ENCODE measurements at regions not wholly inside any gene's neighbourhood (a gene's known extent, or its start where the extent isn't known, plus 50 kb on each side); places are given as distances from the start of the nearest gene placed in this dataset.
"Not testable (repeated sequence)": the region's sequence is repeated elsewhere in the genome, so short reads cannot be mapped to it uniquely, and the experiment has no call there.

- H4K20me1 ChIP-seq (ENCODE audit: control insufficient read depth, extremely low read depth, insufficient read depth, low read length), result no peaks in the 10 kb centered on the region
- dilution Hi-C loops (cut with MboI; ENCODE audit: extremely low pct_ligation_motif_present, low sequenced_read_pairs), result no loop called here
- H3K4me1 ChIP-seq (ENCODE audit: control insufficient read depth, extremely low read depth, insufficient read depth, low read length), result no peaks in the 10 kb centered on the region
- no peaks in the 10 kb centered on the region for H3K36me3 ChIP-seq (ENCODE audit: control insufficient read depth in 2 of 2, extremely low read depth in 1 of 2, insufficient read depth in 2 of 2, low read length in 2 of 2)
- no peak overlapping the region for H3K4me3 ChIP-seq (ENCODE audit: control insufficient read depth in 2 of 3, extremely low read depth in 1 of 3, insufficient read depth in 2 of 3, low read depth in 1 of 3, low read length in 3 of 3)
- H3K27me3 ChIP-seq (ENCODE audit: control insufficient read depth, extremely low read depth, insufficient read depth, low read length), result no peaks in the 10 kb centered on the region
- DNase-seq (ENCODE audit: low read depth, low spot score), result no peak
- no peak overlapping the region for H3K9ac ChIP-seq (ENCODE audit: control insufficient read depth, extremely low read depth, insufficient read depth, low read length)
- no peak for TF ChIP-seq EZH2 (IDR thresholded peaks at IDR 0.05; ENCODE audit: low read length)
- TF ChIP-seq, protein P1, sequence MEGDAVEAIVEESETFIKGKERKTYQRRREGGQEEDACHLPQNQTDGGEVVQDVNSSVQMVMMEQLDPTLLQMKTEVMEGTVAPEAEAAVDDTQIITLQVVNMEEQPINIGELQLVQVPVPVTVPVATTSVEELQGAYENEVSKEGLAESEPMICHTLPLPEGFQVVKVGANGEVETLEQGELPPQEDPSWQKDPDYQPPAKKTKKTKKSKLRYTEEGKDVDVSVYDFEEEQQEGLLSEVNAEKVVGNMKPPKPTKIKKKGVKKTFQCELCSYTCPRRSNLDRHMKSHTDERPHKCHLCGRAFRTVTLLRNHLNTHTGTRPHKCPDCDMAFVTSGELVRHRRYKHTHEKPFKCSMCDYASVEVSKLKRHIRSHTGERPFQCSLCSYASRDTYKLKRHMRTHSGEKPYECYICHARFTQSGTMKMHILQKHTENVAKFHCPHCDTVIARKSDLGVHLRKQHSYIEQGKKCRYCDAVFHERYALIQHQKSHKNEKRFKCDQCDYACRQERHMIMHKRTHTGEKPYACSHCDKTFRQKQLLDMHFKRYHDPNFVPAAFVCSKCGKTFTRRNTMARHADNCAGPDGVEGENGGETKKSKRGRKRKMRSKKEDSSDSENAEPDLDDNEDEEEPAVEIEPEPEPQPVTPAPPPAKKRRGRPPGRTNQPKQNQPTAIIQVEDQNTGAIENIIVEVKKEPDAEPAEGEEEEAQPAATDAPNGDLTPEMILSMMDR (optimal IDR thresholded peaks at IDR 0.05 in 1 of 3, IDR thresholded peaks at IDR 0.05 in 1 of 3, conservative IDR thresholded peaks at IDR 0.05 in 1 of 3; ENCODE audit: extremely low read depth in 1 of 3, insufficient read depth in 2 of 3, low read length in 3 of 3), result no peak
- H2AFZ ChIP-seq (ENCODE audit: control insufficient read depth, low read length), result no peak overlapping the region
- no peak for FAIRE-seq
- no peaks in the 10 kb centered on the region for H3K9me1 ChIP-seq (ENCODE audit: control insufficient read depth, extremely low read depth, insufficient read depth, low read length)
- no peaks in the 10 kb centered on the region for H3K79me2 ChIP-seq (ENCODE audit: control insufficient read depth, insufficient read depth, low read length)
- H3K27ac ChIP-seq (ENCODE audit: control insufficient read depth, insufficient read depth, low read length), result no peak overlapping the region
- no peak overlapping the region for H3K4me2 ChIP-seq (ENCODE audit: control insufficient read depth, extremely low read depth, insufficient read depth, low read depth, low read length)
- no peaks in the 10 kb centered on the region for H3K9me3 ChIP-seq (ENCODE audit: control insufficient read depth, low read depth, low read length)
Observed at GRCh38 chr2:184402381-184402780, 195.9 kb upstream of the ZNF804A start.

GRCh38 chr2:184407041-184407630 is 191.2 kb upstream of the ZNF804A start:
- H3K36me3 ChIP-seq (ENCODE audit: control insufficient read depth in 2 of 2, extremely low read depth in 1 of 2, insufficient read depth in 2 of 2, low read length in 2 of 2); H3K27ac ChIP-seq (ENCODE audit: control insufficient read depth, insufficient read depth, low read length); H3K9me1 ChIP-seq (ENCODE audit: control insufficient read depth, extremely low read depth, insufficient read depth, low read length); H3K9me3 ChIP-seq (ENCODE audit: control insufficient read depth, low read depth, low read length); H3K79me2 ChIP-seq (ENCODE audit: control insufficient read depth, insufficient read depth, low read length); H3K4me2 ChIP-seq (ENCODE audit: control insufficient read depth, extremely low read depth, insufficient read depth, low read depth, low read length); DNase-seq (ENCODE audit: low read depth, low spot score); H4K20me1 ChIP-seq (ENCODE audit: control insufficient read depth, extremely low read depth, insufficient read depth, low read length); FAIRE-seq; H3K4me1 ChIP-seq (ENCODE audit: control insufficient read depth, extremely low read depth, insufficient read depth, low read length); H3K27me3 ChIP-seq (ENCODE audit: control insufficient read depth, extremely low read depth, insufficient read depth, low read length); dilution Hi-C loops (cut with MboI; ENCODE audit: extremely low pct_ligation_motif_present, low sequenced_read_pairs); H3K9ac ChIP-seq (ENCODE audit: control insufficient read depth, extremely low read depth, insufficient read depth, low read length); H3K4me3 ChIP-seq (ENCODE audit: control insufficient read depth in 2 of 3, extremely low read depth in 1 of 3, insufficient read depth in 2 of 3, low read depth in 1 of 3, low read length in 3 of 3): not testable (repeated sequence)
- H2AFZ ChIP-seq (ENCODE audit: control insufficient read depth, low read length), result peak overlapping the region; percentile 15

DNA sequence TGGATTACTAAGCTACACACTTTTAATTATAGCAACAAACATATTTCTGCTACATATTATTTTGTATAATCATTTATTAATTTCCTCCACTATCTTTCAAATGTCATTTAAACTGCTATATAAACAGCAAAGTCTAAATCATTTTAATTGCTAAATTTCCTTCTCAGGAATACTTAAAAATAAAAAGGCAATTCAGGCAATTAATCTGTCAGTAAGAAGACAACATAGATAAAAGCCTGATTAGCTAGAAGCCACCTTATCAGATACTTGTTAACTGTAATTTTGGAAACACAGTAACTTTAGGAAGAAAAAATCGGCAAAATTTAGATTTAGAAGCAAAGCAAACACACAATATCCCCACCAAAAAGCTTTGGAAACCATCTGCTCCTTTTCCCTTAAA is 188.2 kb upstream of the ZNF804A start:
- no peaks in the 10 kb centered on the region for H3K9me1 ChIP-seq (ENCODE audit: control insufficient read depth, extremely low read depth, insufficient read depth, low read length)
- H3K4me3 ChIP-seq (ENCODE audit: control insufficient read depth in 2 of 3, extremely low read depth in 1 of 3, insufficient read depth in 2 of 3, low read depth in 1 of 3, low read length in 3 of 3), result no peak overlapping the region
- FAIRE-seq, result no peak
- DNase-seq (ENCODE audit: low read depth, low spot score), result no peak
- H3K4me2 ChIP-seq (ENCODE audit: control insufficient read depth, extremely low read depth, insufficient read depth, low read depth, low read length), result no peak overlapping the region
- no peaks in the 10 kb centered on the region for H3K36me3 ChIP-seq (ENCODE audit: control insufficient read depth in 2 of 2, extremely low read depth in 1 of 2, insufficient read depth in 2 of 2, low read length in 2 of 2)
- no peaks in the 10 kb centered on the region for H4K20me1 ChIP-seq (ENCODE audit: control insufficient read depth, extremely low read depth, insufficient read depth, low read length)
- no peaks in the 10 kb centered on the region for H3K9me3 ChIP-seq (ENCODE audit: control insufficient read depth, low read depth, low read length)
- no peak overlapping the region for H3K27ac ChIP-seq (ENCODE audit: control insufficient read depth, insufficient read depth, low read length)
- no peaks in the 10 kb centered on the region for H3K27me3 ChIP-seq (ENCODE audit: control insufficient read depth, extremely low read depth, insufficient read depth, low read length)
- H3K4me1 ChIP-seq (ENCODE audit: control insufficient read depth, extremely low read depth, insufficient read depth, low read length), result no peaks in the 10 kb centered on the region
- dilution Hi-C loops (cut with MboI; ENCODE audit: extremely low pct_ligation_motif_present, low sequenced_read_pairs), result no loop called here
- H2AFZ ChIP-seq (ENCODE audit: control insufficient read depth, low read length), result no peak overlapping the region
- no peak overlapping the region for H3K9ac ChIP-seq (ENCODE audit: control insufficient read depth, extremely low read depth, insufficient read depth, low read length)
- TF ChIP-seq, protein P1 (optimal IDR thresholded peaks at IDR 0.05 in 1 of 3, IDR thresholded peaks at IDR 0.05 in 1 of 3, conservative IDR thresholded peaks at IDR 0.05 in 1 of 3; ENCODE audit: extremely low read depth in 1 of 3, insufficient read depth in 2 of 3, low read length in 3 of 3), result no peak
- no peak for TF ChIP-seq EZH2 (IDR thresholded peaks at IDR 0.05; ENCODE audit: low read length)
- no peaks in the 10 kb centered on the region for H3K79me2 ChIP-seq (ENCODE audit: control insufficient read depth, insufficient read depth, low read length)

Measured in keratinocyte (primary cell).